ENCODE measurements at regions not wholly inside any gene's neighbourhood (a gene's known extent, or its start where the extent isn't known, plus 50 kb on each side); places are given as distances from the start of the nearest gene placed in this dataset.

DNA sequence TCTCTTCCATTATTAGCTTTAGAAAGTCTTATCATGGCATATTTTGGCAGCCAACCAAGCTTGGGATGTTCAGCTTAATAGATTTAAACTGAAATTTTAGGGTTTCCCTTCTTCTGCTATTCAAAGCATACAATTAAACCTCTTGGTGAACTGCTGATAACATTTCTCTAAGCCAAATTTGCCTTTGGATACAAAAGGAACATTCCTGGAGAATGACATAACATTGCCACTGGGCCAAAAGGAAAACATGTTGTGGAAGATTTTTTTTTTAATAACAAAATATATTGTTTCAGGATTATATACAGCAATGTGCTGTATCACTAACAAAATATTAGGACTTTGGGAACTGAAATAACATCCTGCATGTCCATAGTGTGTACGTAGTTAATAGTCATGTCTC is 215.1 kb upstream of the TBX18 start:
- Histone ChIP-seq H4K20me1 (ENCODE audit: control insufficient read depth, insufficient read depth, insufficient read length) (no peaks in the 10 kb centered on the region), H3K27me3 (ENCODE audit: insufficient read depth, low read length) (no peaks in the 10 kb centered on the region), H2BK20ac (ENCODE audit: low read depth, low read length, poor library complexity, severe bottlenecking) (no peak overlapping the region), H4K8ac (replicated peaks; ENCODE audit: insufficient read length, low read depth, low read length) (no peak overlapping the region), H3T11ph (ENCODE audit: low read length) (no peak overlapping the region), H2BK15ac (ENCODE audit: low read depth, low read length) (no peak overlapping the region), H4K91ac (ENCODE audit: insufficient read length, low read depth, low read length) (no peak overlapping the region), H2AK5ac (ENCODE audit: insufficient read length, low read length) (no peak overlapping the region), H3K79me2 (ENCODE audit: insufficient read depth, low read length) (no peaks in the 10 kb centered on the region), H3K9me3 (ENCODE audit: control insufficient read depth, low read depth, low read length) (no peaks in the 10 kb centered on the region), H3K23me2 (ENCODE audit: insufficient read length, low read depth, low read length, poor library complexity, severe bottlenecking) (no peaks in the 10 kb centered on the region), H3K18ac (ENCODE audit: insufficient read length, low read depth, low read length) (no peak overlapping the region), H3K4ac (ENCODE audit: low read depth, low read length) (no peak overlapping the region), H3K14ac (ENCODE audit: insufficient read depth, low read length) (no peak overlapping the region), H3K4me1 (ENCODE audit: insufficient read depth, low read length) (no peaks in the 10 kb centered on the region), H2BK12ac (ENCODE audit: insufficient read length, low read depth, low read length) (no peak overlapping the region), H4K5ac (ENCODE audit: insufficient read length, low read depth, low read length) (no peak overlapping the region), H2BK5ac (ENCODE audit: insufficient read length, low read length) (no peak overlapping the region), H3K23ac (ENCODE audit: insufficient read length, low read depth, low read length) (no peak overlapping the region), H3K9ac (ENCODE audit: extremely low read depth, insufficient read length, low read length) (no peak overlapping the region), H3K56ac (ENCODE audit: insufficient read length, low read depth, low read length) (no peak overlapping the region), H2AFZ (ENCODE audit: low read length) (no peak overlapping the region), H2BK120ac (ENCODE audit: low read depth, low read length, poor library complexity, severe bottlenecking) (no peak overlapping the region), H3K4me2 (ENCODE audit: insufficient read depth, insufficient read length, low read length) (no peak overlapping the region), H3K79me1 (ENCODE audit: insufficient read depth, low read depth, low read length, poor library complexity, severe bottlenecking) (no peaks in the 10 kb centered on the region), H3K27ac (ENCODE audit: insufficient read length, low read depth, low read length) (no peak overlapping the region)
- TF ChIP-seq, protein P1, sequence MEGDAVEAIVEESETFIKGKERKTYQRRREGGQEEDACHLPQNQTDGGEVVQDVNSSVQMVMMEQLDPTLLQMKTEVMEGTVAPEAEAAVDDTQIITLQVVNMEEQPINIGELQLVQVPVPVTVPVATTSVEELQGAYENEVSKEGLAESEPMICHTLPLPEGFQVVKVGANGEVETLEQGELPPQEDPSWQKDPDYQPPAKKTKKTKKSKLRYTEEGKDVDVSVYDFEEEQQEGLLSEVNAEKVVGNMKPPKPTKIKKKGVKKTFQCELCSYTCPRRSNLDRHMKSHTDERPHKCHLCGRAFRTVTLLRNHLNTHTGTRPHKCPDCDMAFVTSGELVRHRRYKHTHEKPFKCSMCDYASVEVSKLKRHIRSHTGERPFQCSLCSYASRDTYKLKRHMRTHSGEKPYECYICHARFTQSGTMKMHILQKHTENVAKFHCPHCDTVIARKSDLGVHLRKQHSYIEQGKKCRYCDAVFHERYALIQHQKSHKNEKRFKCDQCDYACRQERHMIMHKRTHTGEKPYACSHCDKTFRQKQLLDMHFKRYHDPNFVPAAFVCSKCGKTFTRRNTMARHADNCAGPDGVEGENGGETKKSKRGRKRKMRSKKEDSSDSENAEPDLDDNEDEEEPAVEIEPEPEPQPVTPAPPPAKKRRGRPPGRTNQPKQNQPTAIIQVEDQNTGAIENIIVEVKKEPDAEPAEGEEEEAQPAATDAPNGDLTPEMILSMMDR (conservative IDR thresholded peaks at IDR 0.05) = no peak
- Mint-ChIP-seq H3K4me1 (peaks cover 0 to 9% of the 10 kb centered on the region in 2 experiments; a peak in 3 of 4 replicates), H3K36me3 (ENCODE audit: insufficient read depth in 1 of 3, low read depth in 3 of 3) (peaks cover 0 to 5% (median 0%) of the 10 kb centered on the region in 3 experiments; a peak in 1 of 7 replicates), H3K4me3 (no peak overlapping the region), H3K27me3 (ENCODE audit: low read depth) (no peaks in the 10 kb centered on the region), H3K9me3 (peaks cover 3 to 7% of the 10 kb centered on the region in 2 experiments; a peak in 4 of 5 replicates), H3K27ac (no peak overlapping the region)
- DNase-seq = no peak
- WGBS (ENCODE audit: extremely low coverage, insufficient read length, low lambda C conversion rate) = no CpG with 5 or more reads among the region's 1 CpG

All from H9 (cell line).